ENCODE measurements at regions not wholly inside any gene's neighbourhood (a gene's known extent, or its start where the extent isn't known, plus 50 kb on each side); places are given as distances from the start of the nearest gene placed in this dataset.

DNA sequence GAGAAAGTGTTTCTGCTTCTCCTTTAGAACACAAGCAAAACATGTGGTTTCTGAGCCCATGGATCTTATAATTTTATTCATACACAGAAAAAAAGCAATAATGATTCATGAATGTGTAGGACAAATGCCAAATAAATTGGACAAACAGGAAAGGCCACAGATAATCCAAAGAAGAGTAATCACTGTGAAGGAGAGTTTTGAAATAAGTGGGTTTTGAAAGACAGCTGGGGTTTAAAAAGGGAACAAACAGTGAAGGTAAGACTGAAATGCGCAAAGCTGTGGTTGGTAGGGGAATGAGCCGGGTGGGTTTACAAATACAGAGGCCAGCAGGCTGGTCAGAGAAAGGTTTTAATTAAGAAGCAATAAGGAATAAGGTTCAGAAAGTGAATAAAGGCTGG is 50.0 kb upstream of the MBOAT2 start:
- TF ChIP-seq SPI1 (IDR thresholded peaks at IDR 0.05; ENCODE audit: low read depth, low read length) (no peak), POU2F2 (IDR thresholded peaks at IDR 0.05; ENCODE audit: low read depth, low read length) (no peak), POLR2A (IDR thresholded peaks at IDR 0.05; ENCODE audit: low read depth, low read length) (no peak), TAF1 (IDR thresholded peaks at IDR 0.05; ENCODE audit: low read depth, low read length) (no peak), POLR2AphosphoS5 (IDR thresholded peaks at IDR 0.05; ENCODE audit: low read depth, low read length) (no peak)
